Stimulated activated CD4-positive, alpha-beta T cell treated with anti-CD3 and anti-CD28 coated beads, Interleukin-4, amount 100 ng/mL, for 1 hour (primary cell): ENCODE measurements at regions not wholly inside any gene's neighbourhood (a gene's known extent, or its start where the extent isn't known, plus 50 kb on each side); places are given as distances from the start of the nearest gene placed in this dataset.
"Not testable (repeated sequence)": the region's sequence is repeated elsewhere in the genome, so short reads cannot be mapped to it uniquely, and the experiment has no call there.

Source experiments
- DNase-seq: peaks from one replicate; pipeline ENCODE4 v3.0.0-alpha.2; 2020

DNA sequence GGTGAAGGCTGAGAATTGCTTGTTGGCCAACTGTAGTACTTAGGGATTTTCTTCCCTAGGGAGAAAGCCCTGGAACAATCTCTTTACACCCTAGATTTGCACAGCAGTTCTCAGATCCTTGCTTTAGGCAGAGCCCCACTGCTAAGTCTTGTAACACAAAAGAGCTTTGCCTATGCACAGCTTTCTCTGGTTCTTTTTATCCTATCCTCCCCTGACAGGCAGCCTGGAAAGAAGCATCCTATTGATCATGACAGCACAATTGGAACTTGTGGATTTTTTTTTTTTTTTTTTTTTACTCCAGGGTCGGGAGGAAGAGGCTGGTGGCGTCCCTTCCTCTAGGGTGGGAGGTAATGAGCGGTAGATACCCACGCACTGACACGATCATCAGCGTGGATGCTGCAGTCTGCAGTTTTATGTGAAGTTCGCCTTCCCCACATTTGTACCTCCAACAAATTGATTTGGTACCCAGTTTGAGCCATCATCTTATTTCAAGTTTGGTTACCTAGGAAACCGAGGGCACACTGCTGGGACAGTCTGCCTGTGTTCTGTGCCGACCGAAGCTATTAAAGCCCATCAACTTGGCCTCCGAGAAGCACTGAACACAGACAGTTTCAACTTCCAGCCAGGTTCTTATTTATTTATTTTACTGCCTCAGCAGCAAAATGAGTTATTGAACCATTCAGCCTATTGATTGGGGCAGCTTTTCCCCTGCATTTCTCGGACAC lies 110.1 kb downstream of the NRN1 start:
- DNase-seq, result no peak

DNA sequence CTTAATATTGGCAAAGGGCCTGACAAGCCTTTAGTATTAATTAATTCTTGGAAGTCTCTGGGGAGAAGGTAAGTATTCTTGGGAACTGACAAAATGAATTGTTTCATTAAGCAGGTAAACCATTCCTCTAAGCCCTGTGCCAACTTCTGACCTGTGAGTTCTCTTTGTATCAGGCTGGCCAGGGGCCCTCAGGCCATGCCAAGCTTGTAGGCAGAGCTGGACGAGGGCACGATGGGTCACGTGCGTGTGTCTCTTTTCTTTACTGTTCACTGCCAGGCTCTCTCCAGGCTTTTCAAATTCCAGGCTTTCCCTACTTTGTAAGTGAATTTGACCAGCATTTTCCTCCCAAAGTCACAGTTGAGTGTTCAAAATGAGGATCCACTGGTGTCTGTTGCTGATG lies 112.4 kb downstream of the NRN1 start:
- DNase-seq, result no peak

DNA sequence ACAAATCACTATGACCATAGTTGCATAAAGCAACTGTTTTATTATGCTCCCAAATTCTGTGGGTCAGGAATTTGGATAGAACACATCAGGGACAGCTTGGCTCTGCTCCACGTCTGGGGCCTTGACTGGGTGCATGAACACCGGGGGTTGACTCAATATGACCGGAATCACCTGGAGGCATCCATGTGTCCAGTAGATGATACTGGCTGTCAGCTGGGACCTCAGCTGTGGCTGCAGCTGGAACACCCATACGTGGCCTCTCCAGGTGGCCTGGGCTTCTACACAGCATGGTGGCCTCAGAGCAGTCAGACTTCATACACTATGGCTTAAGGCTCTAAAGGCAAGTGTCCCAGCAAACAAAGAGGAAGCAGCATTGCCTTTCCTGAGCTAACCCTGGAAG lies 113.4 kb downstream of the NRN1 start:
- no peak for DNase-seq

DNA sequence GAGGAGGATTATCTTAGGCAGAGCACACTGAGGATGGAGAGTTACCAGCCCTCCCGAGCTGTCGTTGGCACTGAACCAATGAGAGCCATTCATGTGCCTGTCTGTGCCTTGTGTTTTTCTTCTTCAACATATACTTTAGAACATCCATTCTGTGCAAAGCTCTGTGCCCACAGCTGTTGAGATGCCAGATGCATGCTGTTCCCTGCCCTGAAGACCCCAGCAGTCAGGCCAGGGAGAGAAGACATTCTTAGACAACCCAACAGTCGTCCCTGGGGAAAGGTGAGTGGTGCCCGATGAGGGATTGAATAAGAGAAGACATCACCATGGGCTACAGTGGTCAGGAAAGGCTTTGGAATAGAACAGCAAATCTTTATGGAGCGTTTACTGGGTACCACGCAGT lies 114.1 kb downstream of the NRN1 start:
- DNase-seq, result no peak

- no peak for DNase-seq
Measured at GRCh38 chr6:5878792-5879191, 127.9 kb downstream of the NRN1 start.

GRCh38 chr6:5876076-5876475 lies 130.6 kb downstream of the NRN1 start:
- DNase-seq, result no peak

GRCh38 chr6:5873976-5874375 lies 132.7 kb downstream of the NRN1 start:
- not testable (repeated sequence) for DNase-seq

DNA sequence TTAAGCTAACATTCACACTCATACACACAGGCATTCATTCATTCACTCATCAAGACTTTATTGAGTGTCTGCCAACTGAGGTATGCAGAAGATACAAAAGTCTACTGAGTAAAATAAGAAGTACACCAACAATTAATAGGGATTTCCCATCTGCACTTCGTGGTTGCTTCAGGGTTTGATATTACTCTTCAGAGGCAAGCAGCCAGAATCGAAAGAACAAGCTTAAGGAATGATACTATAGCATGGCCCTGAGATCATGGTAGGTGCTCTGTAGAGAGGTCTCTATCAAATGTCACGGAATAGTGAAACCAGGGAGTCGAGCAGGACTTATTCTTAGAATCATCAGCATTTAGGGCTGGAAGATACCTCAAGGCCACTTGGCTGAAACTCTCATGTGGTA lies 135.4 kb downstream of the NRN1 start:
- DNase-seq, result no peak

GRCh38 chr6:5869676-5870075 lies 137.0 kb downstream of the NRN1 start:
- DNase-seq, result no peak

GRCh38 chr6:5869261-5869660 lies 137.5 kb downstream of the NRN1 start:
- DNase-seq, result no peak

- DNase-seq, result no peak
Measured at GRCh38 chr6:5866547-5867051, 140.1 kb downstream of the NRN1 start.

DNA sequence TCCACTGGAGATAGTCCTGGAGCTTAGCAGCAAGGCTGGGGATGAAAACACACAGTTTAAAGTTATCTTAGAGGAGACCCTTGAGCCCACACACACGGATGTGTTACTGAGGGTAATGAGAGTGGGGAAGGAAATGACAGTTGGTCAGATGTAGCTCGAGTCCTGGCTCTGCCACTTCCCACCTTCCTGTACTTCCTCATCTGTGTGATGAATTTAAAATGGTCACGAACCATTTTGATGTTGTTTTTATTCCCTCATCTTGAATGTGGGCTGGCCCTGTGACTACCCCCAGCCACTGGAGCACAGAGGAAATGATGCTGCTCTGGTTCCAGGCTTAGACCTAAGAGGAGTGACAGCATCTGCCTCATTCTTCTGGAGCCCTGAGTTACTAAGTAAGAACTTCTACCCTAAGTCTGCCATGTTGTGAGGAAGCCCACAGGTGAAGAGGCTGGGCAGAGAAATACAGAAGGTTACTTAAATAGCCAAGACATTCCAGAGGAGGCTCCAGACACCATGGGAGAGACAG lies 141.2 kb downstream of the NRN1 start:
- DNase-seq, result no peak

DNA sequence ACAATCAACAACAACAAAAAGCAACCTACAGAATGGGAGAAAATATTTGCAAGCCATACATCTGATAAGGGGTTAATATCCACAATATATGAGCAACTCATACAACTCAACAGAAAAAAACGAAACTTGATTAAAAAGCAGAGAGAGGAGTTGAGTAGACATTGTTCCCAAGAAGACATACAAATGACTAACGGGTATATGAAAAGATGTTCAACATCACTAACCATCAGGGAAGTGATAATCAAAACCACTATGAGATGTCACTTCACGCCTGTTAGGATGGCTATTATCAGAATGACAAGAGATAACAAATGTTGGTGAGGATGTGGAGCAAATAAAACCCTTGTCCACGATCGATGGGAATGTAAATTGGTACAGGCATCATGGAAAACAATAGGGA lies 145.9 kb downstream of the NRN1 start:
- DNase-seq, result no peak

DNA sequence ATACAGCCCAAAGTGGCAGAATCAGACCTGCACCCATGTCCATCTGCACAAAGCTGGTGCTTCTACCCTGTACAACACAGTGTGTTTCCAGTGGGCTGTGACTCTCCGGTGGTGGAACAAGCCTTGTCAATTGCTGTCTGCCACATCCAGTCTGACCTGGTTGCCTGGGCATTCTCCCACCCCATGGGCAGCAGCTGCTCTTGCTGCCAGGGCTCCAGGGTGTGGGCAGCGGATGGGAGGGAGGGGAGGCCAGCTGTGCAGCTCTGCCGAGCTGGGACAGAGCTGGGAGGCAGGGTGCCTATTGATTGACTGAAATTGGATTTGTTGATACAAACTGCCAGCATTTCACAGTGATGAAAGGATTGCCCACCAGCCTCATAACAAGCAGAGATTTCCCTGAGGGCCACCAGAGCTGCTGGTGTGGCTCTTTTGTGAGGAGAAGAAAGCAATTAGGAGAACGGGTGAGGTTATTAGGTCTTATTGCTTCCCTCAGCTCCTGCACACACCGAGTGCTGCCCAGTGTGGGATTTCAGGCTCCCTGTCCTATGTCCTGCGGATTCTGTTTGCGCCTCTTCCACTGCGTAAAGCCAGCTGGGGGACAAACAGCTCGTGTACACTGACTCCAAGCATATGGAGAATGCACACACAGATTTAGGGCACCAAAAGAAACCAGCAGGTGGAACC lies 150.8 kb downstream of the NRN1 start:
- no peak for DNase-seq

DNA sequence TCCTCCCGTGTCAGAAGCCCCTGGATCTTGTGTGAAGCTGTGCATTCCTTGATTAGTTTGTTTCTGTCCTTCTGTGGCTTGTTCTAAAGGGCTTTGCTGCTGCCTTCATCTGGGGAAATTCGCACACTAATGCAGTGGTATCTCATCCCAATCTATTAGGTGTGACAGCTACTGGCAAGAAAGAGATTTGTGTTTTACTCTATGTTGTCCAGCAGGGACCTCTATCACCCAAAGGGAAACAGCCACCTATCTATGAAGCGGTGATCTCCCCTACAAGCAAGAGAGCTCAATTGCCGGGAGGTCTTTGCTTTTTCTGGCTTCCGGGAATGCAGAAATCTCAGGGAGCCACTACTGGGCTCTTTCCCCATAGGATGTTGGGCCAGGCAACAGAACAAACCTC lies 151.8 kb downstream of the NRN1 start:
- no peak for DNase-seq

DNA sequence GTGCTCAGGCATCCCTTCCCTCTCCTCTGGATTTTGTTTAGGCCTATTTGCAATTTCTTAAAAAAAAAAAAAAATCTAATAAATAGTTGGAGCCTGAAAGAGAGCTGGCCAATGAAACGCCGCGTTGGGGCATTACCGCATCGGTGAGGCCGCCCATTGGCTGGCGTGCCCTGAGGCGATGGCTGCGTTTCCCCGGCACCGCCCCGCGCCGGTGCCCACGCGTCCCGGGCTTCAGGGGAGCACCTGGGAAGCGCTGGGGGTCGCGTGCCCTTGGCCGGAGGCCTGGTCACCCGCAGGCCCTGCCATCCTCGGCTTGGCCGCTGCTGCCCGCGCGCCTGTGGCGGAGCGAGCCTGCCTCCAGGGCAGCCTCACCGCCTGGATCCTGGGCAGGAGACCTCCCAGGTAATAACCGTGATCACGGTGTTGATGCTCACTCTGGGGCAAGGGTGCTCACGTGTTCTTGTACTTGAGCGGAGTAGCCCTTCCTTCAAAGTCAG lies 155.4 kb downstream of the NRN1 start:
- DNase-seq, result peak; percentile 76

DNA sequence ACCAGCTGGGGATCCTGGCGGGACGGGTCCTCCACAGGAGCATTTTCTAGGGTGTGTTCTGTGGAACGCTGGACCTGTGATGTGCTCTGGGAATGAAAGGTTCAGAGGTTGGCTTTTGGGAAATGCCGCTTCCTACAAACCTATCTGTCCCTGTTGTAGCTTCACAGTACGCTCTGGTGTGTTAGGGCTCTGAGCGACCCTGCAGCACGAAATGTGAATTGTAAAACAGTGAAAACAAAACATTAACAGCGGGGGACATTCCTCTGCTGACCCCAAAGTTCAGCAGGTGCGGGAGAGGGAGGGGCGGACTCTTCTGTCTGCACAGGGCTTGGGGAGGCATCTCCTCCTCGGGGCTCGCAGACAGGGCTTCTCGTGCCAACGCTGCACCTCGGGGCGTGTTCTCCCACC lies 155.9 kb downstream of the NRN1 start:
- no peak for DNase-seq

DNA sequence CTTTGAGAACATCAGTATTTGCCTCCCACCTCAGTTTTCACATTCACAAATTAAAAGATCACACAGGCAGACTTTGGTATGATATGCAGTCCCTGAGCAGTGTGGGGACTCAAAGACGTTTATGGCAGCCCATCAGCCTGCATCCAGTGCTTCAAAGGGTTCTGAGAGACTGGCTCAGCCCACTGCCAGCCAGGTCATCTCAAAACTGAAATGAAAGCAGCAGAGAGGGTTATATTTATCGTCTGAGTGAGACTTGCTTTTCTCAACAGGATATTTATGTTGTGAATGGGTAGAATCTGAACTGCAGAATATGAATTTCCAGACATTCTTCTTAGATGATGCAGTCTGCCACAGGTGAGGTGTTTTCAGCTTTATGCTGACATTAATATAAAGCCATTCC lies 159.8 kb downstream of the NRN1 start:
- DNase-seq, result no peak

- DNase-seq, result no peak
Measured at GRCh38 chr6:5846335-5846734, 160.4 kb downstream of the NRN1 start.

DNA sequence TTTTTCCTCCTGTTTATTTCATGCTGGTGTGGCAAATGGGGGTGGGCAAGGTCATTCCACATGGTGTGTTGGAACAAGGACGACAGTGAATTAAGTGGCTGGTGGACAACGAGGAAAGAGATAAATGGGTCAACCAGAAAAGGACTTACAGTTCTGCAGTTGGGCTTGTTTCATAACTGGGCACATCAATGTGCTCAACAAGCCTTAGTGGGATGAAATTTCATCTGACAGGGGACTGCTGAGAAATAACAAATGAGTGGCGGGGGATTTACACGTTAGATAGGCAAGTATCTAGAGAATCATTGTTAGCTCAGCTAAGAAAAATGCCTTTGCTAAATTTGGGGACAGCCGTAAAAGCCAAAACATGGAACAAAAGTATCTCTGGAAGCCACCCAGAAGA lies 163.6 kb downstream of the NRN1 start:
- DNase-seq, result no peak

- DNase-seq, result no peak
Measured at GRCh38 chr6:5840734-5841390, 165.9 kb downstream of the NRN1 start.

DNA sequence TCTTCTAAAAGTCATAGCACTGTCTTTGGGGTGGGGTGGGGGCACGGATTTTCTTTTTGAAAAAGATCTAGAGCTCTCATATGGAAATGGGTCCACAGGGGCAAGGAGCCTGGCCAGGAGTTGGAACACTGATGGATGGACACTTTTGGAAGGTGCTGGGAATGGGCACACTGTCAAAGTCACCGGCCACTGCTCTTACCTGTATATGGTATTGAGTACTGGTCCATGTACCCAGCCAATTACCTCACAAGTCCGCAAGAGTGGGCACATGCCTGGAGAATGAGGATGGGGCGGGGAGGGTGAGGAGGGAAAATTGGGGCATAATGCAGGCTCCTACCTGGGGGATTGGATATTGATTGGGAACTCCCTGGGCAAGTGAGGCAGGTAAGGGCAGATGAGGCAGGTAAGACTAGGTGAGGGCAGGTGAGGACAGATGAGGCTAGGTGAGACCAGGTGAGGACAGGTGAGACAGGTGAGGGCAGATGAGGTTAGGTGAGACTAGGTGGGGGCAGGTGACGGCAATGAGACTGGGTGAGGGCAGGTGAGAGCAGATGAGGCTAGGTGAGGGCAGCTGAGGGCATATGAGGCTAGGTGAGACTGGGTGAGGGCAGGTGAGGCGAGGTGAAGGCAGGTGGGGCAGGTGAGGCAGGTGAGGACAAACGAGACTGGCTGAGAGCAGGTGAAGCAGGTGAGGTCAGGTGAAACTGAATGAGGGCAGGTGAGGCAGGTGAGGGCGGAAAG lies 167.9 kb downstream of the NRN1 start:
- DNase-seq, result no peak

DNA sequence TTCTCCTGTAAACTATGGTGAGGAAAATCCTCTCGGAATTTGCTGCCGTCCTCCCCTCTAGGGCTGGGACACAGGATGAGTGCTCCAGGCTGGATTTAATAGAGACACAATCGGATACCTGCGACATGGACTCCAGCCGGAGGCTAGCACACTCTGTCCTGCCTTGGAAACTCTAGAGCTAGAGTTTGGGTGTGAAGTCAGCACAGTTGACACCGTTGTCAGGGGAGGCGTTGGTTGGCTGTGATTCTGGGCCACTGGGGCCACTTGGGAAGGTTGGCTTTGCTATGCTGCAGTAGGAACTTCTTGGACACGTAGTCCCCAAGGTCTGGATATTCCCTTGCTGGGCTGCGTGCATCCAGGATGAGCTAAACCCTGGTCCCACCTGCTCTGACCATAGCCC lies 169.4 kb downstream of the NRN1 start:
- no peak for DNase-seq
